ENCODE measurements at regions not wholly inside any gene's neighbourhood (a gene's known extent, or its start where the extent isn't known, plus 50 kb on each side); places are given as distances from the start of the nearest gene placed in this dataset.
"Not testable (repeated sequence)": the region's sequence is repeated elsewhere in the genome, so short reads cannot be mapped to it uniquely, and the experiment has no call there.

GRCh38 chr15:24223739-24224138 lies 451.8 kb upstream of the NPAP1 start:
- H3K4me1 Mint-ChIP-seq (ENCODE audit: low read depth), result no peaks in the 10 kb centered on the region
- no peaks in the 10 kb centered on the region for H3K27me3 Mint-ChIP-seq
- H3K36me3 Mint-ChIP-seq (ENCODE audit: insufficient read depth), result no peaks in the 10 kb centered on the region
- no peak overlapping the region for H3K4me3 Mint-ChIP-seq (ENCODE audit: low read depth)
- H3K9me3 Mint-ChIP-seq (ENCODE audit: low read depth), result peaks cover 11% of the 10 kb centered on the region
- DNase-seq (ENCODE audit: low spot score, unreplicated experiment), result no peak
- no peak for TF ChIP-seq CTCF (IDR thresholded peaks at IDR 0.05; ENCODE audit: unreplicated experiment)
- no peak overlapping the region for H3K27ac Mint-ChIP-seq

DNA sequence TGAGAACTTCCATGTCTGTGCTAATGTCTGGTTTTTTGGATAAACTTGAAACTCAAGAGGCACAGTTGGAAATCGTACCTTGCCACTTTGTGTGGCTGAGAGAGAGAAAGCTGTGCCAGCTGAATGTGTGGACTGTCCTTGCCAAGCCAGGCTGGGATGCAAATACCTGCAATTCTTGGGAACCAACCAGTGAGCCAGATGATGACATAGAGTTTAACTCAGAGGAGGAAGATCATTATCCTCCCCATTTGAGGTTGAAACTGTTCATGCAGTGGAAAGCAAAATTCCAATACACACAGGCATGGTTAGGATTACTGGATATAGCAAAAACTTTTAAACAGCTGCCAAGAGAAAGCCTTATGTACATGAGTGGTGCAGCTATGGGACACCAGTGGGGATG lies 451.4 kb upstream of the NPAP1 start:
- TF ChIP-seq CTCF (IDR thresholded peaks at IDR 0.05; ENCODE audit: unreplicated experiment), result no peak
- H3K4me3 Mint-ChIP-seq (ENCODE audit: low read depth), result no peak overlapping the region
- no peak overlapping the region for H3K27ac Mint-ChIP-seq
- peaks cover 14% of the 10 kb centered on the region for H3K9me3 Mint-ChIP-seq (ENCODE audit: low read depth)
- DNase-seq (ENCODE audit: low spot score, unreplicated experiment), result no peak
- H3K27me3 Mint-ChIP-seq, result no peaks in the 10 kb centered on the region
- no peaks in the 10 kb centered on the region for H3K36me3 Mint-ChIP-seq (ENCODE audit: insufficient read depth)
- no peaks in the 10 kb centered on the region for H3K4me1 Mint-ChIP-seq (ENCODE audit: low read depth)

DNA sequence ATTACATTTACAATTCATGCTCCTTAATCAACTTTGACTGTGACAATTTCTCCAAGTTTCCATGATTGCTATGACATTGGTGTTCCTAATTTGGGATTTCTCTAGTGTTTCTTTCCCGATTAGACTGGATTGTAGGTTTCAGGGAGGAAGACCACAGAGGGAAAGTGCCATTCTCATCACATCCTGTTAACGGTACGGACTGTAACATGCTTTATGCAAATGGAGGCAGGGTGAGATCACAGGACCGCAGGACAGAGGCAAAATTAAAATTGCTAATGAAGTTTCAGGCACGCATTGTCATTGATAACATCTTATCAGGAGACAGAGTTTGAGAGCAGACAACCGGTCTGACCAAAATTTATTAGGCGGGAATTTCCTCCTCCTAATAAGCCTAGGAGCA lies 446.7 kb upstream of the NPAP1 start:
- H3K9me3 Mint-ChIP-seq (ENCODE audit: low read depth), result peaks cover 18% of the 10 kb centered on the region
- not testable (repeated sequence) for H3K27me3 Mint-ChIP-seq; H3K27ac Mint-ChIP-seq; H3K4me3 Mint-ChIP-seq (ENCODE audit: low read depth); H3K4me1 Mint-ChIP-seq (ENCODE audit: low read depth); DNase-seq (ENCODE audit: low spot score, unreplicated experiment); H3K36me3 Mint-ChIP-seq (ENCODE audit: insufficient read depth)

DNA sequence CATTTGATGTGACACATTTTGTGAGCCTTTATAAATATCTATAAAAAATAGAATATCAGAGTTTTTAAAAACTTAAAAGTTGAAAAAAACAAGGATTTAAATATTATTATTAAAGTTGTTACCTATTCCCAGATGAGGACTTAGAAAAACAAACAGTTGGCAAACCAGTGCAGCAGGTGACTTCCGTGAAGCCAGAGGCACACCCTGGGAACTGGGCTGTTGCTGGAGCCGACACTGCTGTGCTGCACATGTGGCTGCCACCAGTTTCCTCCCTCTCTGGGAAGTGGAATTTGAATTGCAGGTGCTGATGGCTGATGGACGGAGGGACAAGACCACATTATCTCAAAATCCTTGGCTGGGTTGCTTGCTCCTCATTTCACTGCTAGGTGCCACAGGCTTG lies 442.4 kb upstream of the NPAP1 start:
- H3K27me3 Mint-ChIP-seq; DNase-seq (ENCODE audit: low spot score, unreplicated experiment); H3K36me3 Mint-ChIP-seq (ENCODE audit: insufficient read depth); H3K4me1 Mint-ChIP-seq (ENCODE audit: low read depth); H3K4me3 Mint-ChIP-seq (ENCODE audit: low read depth); H3K27ac Mint-ChIP-seq: not testable (repeated sequence)
- H3K9me3 Mint-ChIP-seq (ENCODE audit: low read depth), result peaks cover 20% of the 10 kb centered on the region

- not testable (repeated sequence) for H3K4me3 Mint-ChIP-seq (ENCODE audit: low read depth); H3K27ac Mint-ChIP-seq; DNase-seq (ENCODE audit: low spot score, unreplicated experiment); H3K4me1 Mint-ChIP-seq (ENCODE audit: low read depth); H3K9me3 Mint-ChIP-seq (ENCODE audit: low read depth); H3K27me3 Mint-ChIP-seq; H3K36me3 Mint-ChIP-seq (ENCODE audit: insufficient read depth)
These were observed 435.0 kb upstream of the NPAP1 start for GRCh38 chr15:24240580-24240979.

DNA sequence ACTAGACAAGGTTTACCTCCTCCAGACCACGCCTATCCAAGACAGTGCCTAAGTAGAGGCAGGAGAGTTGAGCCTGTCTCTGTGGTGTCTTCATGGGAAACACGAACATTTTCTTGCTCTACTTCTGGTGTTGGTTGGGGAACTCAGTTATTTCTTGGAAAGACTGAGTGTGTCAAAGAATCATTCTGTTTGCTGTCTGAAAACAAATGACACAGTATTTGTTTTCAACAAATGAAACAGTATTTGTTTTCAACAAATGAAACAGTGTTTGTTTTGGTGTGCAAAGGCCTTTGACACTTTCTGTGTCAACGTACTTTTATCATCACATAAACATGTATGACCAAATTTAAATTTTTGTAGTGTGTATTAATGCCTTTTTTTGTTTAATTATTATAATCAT lies 416.5 kb upstream of the NPAP1 start:
- not testable (repeated sequence) for H3K27me3 Mint-ChIP-seq; H3K4me1 Mint-ChIP-seq (ENCODE audit: low read depth); DNase-seq (ENCODE audit: low spot score, unreplicated experiment); H3K27ac Mint-ChIP-seq; H3K4me3 Mint-ChIP-seq (ENCODE audit: low read depth); H3K36me3 Mint-ChIP-seq (ENCODE audit: insufficient read depth)
- H3K9me3 Mint-ChIP-seq (ENCODE audit: low read depth), result peaks cover 16% of the 10 kb centered on the region

GRCh38 chr15:24260407-24260806 lies 415.2 kb upstream of the NPAP1 start:
- not testable (repeated sequence) for H3K4me3 Mint-ChIP-seq (ENCODE audit: low read depth); H3K4me1 Mint-ChIP-seq (ENCODE audit: low read depth); H3K27ac Mint-ChIP-seq; H3K36me3 Mint-ChIP-seq (ENCODE audit: insufficient read depth); H3K27me3 Mint-ChIP-seq; DNase-seq (ENCODE audit: low spot score, unreplicated experiment)
- peaks cover 16% of the 10 kb centered on the region for H3K9me3 Mint-ChIP-seq (ENCODE audit: low read depth)

DNA sequence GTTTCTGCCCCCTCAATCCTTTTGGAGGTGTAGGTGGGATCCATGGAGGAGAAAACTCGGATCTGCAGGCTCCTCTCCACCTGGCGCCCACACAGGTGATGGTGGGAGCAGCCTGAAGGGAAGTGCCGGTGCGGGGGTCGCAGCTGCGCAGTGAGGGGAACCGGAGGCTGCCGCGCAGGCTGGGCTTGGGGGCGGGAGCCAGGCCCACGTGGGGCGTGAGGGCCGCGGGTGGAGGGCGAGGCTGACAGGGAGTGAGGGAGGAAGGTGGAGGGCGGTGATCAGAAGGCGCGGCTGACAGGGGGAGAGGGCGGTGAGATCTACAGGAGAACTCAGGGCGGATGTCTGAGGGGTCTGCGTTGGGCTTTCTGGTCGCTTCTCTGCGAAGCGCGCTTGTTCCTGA lies 414.7 kb upstream of the NPAP1 start:
- H3K36me3 Mint-ChIP-seq (ENCODE audit: insufficient read depth); H3K4me1 Mint-ChIP-seq (ENCODE audit: low read depth); H3K27ac Mint-ChIP-seq; H3K27me3 Mint-ChIP-seq; DNase-seq (ENCODE audit: low spot score, unreplicated experiment): not testable (repeated sequence)
- peaks cover 16% of the 10 kb centered on the region for H3K9me3 Mint-ChIP-seq (ENCODE audit: low read depth)
- H3K4me3 Mint-ChIP-seq (ENCODE audit: low read depth), result peak overlapping the region; percentile 50

GRCh38 chr15:24268536-24269165 lies 406.9 kb upstream of the NPAP1 start:
- not testable (repeated sequence) for DNase-seq (ENCODE audit: low spot score, unreplicated experiment); H3K4me1 Mint-ChIP-seq (ENCODE audit: low read depth); H3K36me3 Mint-ChIP-seq (ENCODE audit: insufficient read depth); H3K27ac Mint-ChIP-seq; H3K4me3 Mint-ChIP-seq (ENCODE audit: low read depth); H3K27me3 Mint-ChIP-seq
- peaks cover 14% of the 10 kb centered on the region for H3K9me3 Mint-ChIP-seq (ENCODE audit: low read depth)

Data from progenitor cell of endocrine pancreas (in vitro differentiated cells).